ENCODE measurements at regions not wholly inside any gene's neighbourhood (a gene's known extent, or its start where the extent isn't known, plus 50 kb on each side); places are given as distances from the start of the nearest gene placed in this dataset.

DNA sequence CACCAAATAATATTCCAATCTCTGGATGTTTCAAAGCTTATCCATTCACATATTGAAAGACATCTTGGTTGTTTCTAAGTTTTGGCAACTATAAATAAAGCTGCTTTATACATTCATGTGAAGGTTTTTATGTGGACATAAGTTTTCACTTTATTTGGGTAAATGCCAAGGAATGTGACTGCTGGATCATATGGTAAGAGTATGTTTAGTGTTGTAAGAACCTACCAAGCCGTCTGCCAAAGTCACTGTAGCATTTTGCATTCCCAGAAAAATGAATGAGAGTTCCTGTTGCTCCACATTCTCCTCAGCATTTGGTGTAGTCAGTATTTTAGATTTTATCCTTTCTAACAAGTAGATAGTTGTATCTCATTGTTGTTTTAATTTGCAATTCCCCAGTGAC lies 1047.7 kb downstream of the C4orf33 start:
- TF ChIP-seq, protein P1, sequence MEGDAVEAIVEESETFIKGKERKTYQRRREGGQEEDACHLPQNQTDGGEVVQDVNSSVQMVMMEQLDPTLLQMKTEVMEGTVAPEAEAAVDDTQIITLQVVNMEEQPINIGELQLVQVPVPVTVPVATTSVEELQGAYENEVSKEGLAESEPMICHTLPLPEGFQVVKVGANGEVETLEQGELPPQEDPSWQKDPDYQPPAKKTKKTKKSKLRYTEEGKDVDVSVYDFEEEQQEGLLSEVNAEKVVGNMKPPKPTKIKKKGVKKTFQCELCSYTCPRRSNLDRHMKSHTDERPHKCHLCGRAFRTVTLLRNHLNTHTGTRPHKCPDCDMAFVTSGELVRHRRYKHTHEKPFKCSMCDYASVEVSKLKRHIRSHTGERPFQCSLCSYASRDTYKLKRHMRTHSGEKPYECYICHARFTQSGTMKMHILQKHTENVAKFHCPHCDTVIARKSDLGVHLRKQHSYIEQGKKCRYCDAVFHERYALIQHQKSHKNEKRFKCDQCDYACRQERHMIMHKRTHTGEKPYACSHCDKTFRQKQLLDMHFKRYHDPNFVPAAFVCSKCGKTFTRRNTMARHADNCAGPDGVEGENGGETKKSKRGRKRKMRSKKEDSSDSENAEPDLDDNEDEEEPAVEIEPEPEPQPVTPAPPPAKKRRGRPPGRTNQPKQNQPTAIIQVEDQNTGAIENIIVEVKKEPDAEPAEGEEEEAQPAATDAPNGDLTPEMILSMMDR (IDR thresholded peaks at IDR 0.05; ENCODE audit: borderline replicate concordance, extremely low read depth, low read length, poor library complexity, severe bottlenecking), result no peak
- no peak for TF ChIP-seq EZH2 (IDR thresholded peaks at IDR 0.05; ENCODE audit: borderline replicate concordance, low read depth, low read length, severe bottlenecking)

All from DND-41 (cell line).